ENCODE measurements at regions not wholly inside any gene's neighbourhood (a gene's known extent, or its start where the extent isn't known, plus 50 kb on each side); places are given as distances from the start of the nearest gene placed in this dataset.

GRCh38 chr4:11620861-11621260 is 192.2 kb upstream of the HS3ST1 start:
- Histone ChIP-seq H3K4me3 (ENCODE audit: low read length) (no peak overlapping the region), H3K36me3 (ENCODE audit: control insufficient read depth, insufficient read depth, low read length) (no peaks in the 10 kb centered on the region), H3K4me1 (ENCODE audit: control insufficient read depth, insufficient read depth, low read length) (peaks cover 9% of the 10 kb centered on the region), H3K27me3 (ENCODE audit: control insufficient read depth, insufficient read depth, low read length) (no peaks in the 10 kb centered on the region), H3K9me3 (ENCODE audit: control insufficient read depth, low read depth, low read length) (no peaks in the 10 kb centered on the region), H3K27ac (ENCODE audit: low read length) (no peak overlapping the region)
- no peak for DNase-seq
- WGBS (ENCODE audit: insufficient coverage, low lambda C conversion rate), result 44% methylated on average over 1 of the region's 2 CpGs

- Histone ChIP-seq H3K36me3 (ENCODE audit: control insufficient read depth, insufficient read depth, low read length) (no peaks in the 10 kb centered on the region), H3K4me1 (ENCODE audit: control insufficient read depth, insufficient read depth, low read length) (peaks cover 9% of the 10 kb centered on the region), H3K4me3 (ENCODE audit: low read length) (no peak overlapping the region), H3K9me3 (ENCODE audit: control insufficient read depth, low read depth, low read length) (no peaks in the 10 kb centered on the region), H3K27me3 (ENCODE audit: control insufficient read depth, insufficient read depth, low read length) (no peaks in the 10 kb centered on the region), H3K27ac (ENCODE audit: low read length) (peak overlapping the region; percentile 83)
- peak; percentile 71 to 88 for DNase-seq
- WGBS (ENCODE audit: insufficient coverage, low lambda C conversion rate), result no CpG with 5 or more reads among the region's 2 CpGs
Measured at GRCh38 chr4:11618666-11619282, 190.1 kb upstream of the HS3ST1 start.

DNA sequence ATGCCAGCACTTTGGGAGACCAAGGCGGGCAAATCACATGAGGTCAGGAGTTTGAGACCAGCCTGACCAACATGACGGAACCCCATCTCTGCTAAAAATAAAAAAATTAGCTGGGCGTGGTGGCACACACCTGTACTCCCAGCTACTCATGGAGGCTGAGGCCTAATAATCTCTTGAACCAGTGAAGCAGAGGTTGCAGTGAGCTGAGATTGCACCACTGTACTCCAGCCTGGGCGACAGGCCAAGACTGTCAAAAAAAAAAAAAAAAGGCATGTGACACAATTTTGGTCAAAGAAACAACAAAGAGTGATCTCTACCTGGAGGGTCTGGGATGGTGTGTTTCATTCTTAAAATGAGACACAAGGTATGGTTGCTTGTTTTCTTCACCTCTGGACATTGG is 188.2 kb upstream of the HS3ST1 start:
- WGBS (ENCODE audit: insufficient coverage, low lambda C conversion rate), result no CpG with 5 or more reads among the region's 4 CpGs
- H3K27ac ChIP-seq (ENCODE audit: low read length), result no peak overlapping the region
- H3K4me1 ChIP-seq (ENCODE audit: control insufficient read depth, insufficient read depth, low read length), result peaks cover 9% of the 10 kb centered on the region

DNA sequence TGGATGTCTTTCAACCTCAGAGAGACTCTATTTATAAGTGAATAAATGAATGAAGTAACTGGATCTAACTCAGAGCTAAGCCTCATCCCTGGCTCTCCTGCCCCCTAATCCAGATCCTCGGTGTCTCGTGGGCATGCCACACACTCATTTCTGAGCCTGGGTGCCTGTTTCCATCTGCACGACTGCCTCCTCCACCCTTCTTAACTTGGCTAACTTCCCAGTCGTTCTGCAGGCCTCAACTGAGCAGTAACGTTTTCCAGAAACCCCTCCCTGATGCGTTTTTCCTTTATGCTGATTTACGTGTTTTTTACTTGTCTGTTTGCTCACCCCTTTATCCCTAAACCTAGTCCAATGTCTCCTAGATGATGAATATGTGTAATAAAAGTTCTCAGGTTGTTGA is 186.9 kb upstream of the HS3ST1 start:
- DNase-seq, result no peak
- 80% methylated on average over 5 of the region's 7 CpGs for WGBS (ENCODE audit: insufficient coverage, low lambda C conversion rate)
- H3K27ac ChIP-seq (ENCODE audit: low read length), result no peak overlapping the region

More for the DNA sequence above, 188.2 kb upstream of the HS3ST1 start:
- no peak for DNase-seq
- Histone ChIP-seq H3K9me3 (ENCODE audit: control insufficient read depth, low read depth, low read length) (no peaks in the 10 kb centered on the region), H3K27me3 (ENCODE audit: control insufficient read depth, insufficient read depth, low read length) (no peaks in the 10 kb centered on the region), H3K4me3 (ENCODE audit: low read length) (no peak overlapping the region), H3K36me3 (ENCODE audit: control insufficient read depth, insufficient read depth, low read length) (no peaks in the 10 kb centered on the region)

GRCh38 chr4:11614426-11614825 is 185.7 kb upstream of the HS3ST1 start:
- no peaks in the 10 kb centered on the region for H3K36me3 ChIP-seq (ENCODE audit: control insufficient read depth, insufficient read depth, low read length)
- no peak for DNase-seq
- H3K4me1 ChIP-seq (ENCODE audit: control insufficient read depth, insufficient read depth, low read length), result peaks cover 6% of the 10 kb centered on the region
- no peak overlapping the region for H3K27ac ChIP-seq (ENCODE audit: low read length)
- no peaks in the 10 kb centered on the region for H3K9me3 ChIP-seq (ENCODE audit: control insufficient read depth, low read depth, low read length)
- H3K27me3 ChIP-seq (ENCODE audit: control insufficient read depth, insufficient read depth, low read length), result no peaks in the 10 kb centered on the region
- H3K4me3 ChIP-seq (ENCODE audit: low read length), result no peak overlapping the region
- WGBS (ENCODE audit: insufficient coverage, low lambda C conversion rate), result 89% methylated on average over 1 of the region's 5 CpGs

More for the DNA sequence above, 186.9 kb upstream of the HS3ST1 start:
- Histone ChIP-seq H3K36me3 (ENCODE audit: control insufficient read depth, insufficient read depth, low read length) (no peaks in the 10 kb centered on the region), H3K4me3 (ENCODE audit: low read length) (no peak overlapping the region), H3K4me1 (ENCODE audit: control insufficient read depth, insufficient read depth, low read length) (peaks cover 9% of the 10 kb centered on the region), H3K27me3 (ENCODE audit: control insufficient read depth, insufficient read depth, low read length) (no peaks in the 10 kb centered on the region), H3K9me3 (ENCODE audit: control insufficient read depth, low read depth, low read length) (no peaks in the 10 kb centered on the region)

DNA sequence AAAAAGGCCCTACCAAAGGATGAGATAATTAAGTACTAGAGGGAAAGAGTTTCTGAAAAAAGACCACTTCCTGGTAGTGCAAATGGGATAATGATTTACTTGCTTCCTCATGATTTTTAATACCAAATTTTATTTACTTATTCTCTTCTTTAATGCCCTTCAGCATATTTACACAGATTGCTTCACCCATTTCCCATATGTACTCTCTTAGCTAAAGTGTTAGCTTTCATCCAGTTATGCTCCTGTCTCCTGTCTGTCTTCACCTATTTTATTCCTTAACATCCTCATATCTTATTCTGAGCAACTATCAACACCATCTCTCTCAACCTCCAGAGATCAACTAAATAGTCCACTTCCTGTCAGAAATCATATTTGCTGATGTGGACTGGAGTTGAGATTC is 183.2 kb upstream of the HS3ST1 start:
- H3K9me3 ChIP-seq (ENCODE audit: control insufficient read depth, low read depth, low read length), result no peaks in the 10 kb centered on the region
- H3K4me1 ChIP-seq (ENCODE audit: control insufficient read depth, insufficient read depth, low read length), result no peaks in the 10 kb centered on the region
- no peak overlapping the region for H3K27ac ChIP-seq (ENCODE audit: low read length)
- H3K27me3 ChIP-seq (ENCODE audit: control insufficient read depth, insufficient read depth, low read length), result no peaks in the 10 kb centered on the region
- H3K36me3 ChIP-seq (ENCODE audit: control insufficient read depth, insufficient read depth, low read length), result no peaks in the 10 kb centered on the region
- H3K4me3 ChIP-seq (ENCODE audit: low read length), result no peak overlapping the region
- no peak for DNase-seq

DNA sequence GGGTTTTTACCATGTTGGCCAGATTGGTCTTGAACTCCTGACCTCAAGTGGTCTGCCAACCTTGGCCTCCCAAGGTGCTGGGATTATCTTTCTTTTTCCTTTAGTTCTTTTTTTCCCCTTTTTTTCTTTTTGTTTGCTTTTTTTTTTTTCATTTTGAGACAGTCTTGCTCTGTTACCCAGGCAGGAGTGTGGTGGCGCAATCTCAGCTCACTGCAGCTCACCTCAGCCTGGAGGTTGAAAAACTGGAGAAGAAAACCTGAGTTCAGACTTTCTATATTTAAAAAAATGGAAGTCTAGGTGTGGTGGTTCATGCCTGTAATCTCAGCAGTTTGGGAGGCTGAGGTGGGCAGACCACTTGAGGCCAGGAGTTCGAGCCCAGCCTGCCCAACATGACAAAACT is 181.1 kb upstream of the HS3ST1 start:
- Histone ChIP-seq H3K36me3 (ENCODE audit: control insufficient read depth, insufficient read depth, low read length) (no peaks in the 10 kb centered on the region), H3K27me3 (ENCODE audit: control insufficient read depth, insufficient read depth, low read length) (no peaks in the 10 kb centered on the region), H3K9me3 (ENCODE audit: control insufficient read depth, low read depth, low read length) (no peaks in the 10 kb centered on the region), H3K4me3 (ENCODE audit: low read length) (no peak overlapping the region), H3K4me1 (ENCODE audit: control insufficient read depth, insufficient read depth, low read length) (no peaks in the 10 kb centered on the region), H3K27ac (ENCODE audit: low read length) (no peak overlapping the region)
- WGBS (ENCODE audit: insufficient coverage, low lambda C conversion rate), result no CpG with 5 or more reads among the region's 2 CpGs
- DNase-seq, result no peak

DNA sequence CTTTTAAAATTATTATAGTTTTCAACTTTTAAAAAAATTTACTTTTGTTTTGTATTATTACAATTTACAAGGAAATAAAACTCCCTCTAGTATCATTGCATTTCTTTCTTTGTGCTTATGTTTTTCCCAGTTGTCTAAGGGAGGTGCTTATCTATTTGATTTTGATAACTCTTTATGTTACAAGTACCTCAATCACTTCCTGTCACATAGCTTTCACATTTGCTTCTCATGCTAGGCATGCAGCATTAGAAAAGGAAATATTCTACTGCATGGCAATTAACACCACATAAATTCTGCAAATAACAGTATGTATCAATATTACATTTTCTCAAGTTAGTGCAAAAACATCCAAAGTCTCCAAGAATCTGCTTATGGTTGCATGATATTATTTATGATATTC is 180.3 kb upstream of the HS3ST1 start:
- Histone ChIP-seq H3K27ac (ENCODE audit: low read length) (no peak overlapping the region), H3K4me3 (ENCODE audit: low read length) (no peak overlapping the region), H3K27me3 (ENCODE audit: control insufficient read depth, insufficient read depth, low read length) (no peaks in the 10 kb centered on the region), H3K36me3 (ENCODE audit: control insufficient read depth, insufficient read depth, low read length) (no peaks in the 10 kb centered on the region), H3K4me1 (ENCODE audit: control insufficient read depth, insufficient read depth, low read length) (no peaks in the 10 kb centered on the region), H3K9me3 (ENCODE audit: control insufficient read depth, low read depth, low read length) (no peaks in the 10 kb centered on the region)
- no peak for DNase-seq

- Histone ChIP-seq H3K27ac (ENCODE audit: low read length) (no peak overlapping the region), H3K27me3 (ENCODE audit: control insufficient read depth, insufficient read depth, low read length) (no peaks in the 10 kb centered on the region)
- no CpG with 5 or more reads among the region's 1 CpG for WGBS (ENCODE audit: insufficient coverage, low lambda C conversion rate)
Measured at GRCh38 chr4:11606078-11606477, 177.4 kb upstream of the HS3ST1 start.

GRCh38 chr4:11605597-11605996 is 176.9 kb upstream of the HS3ST1 start:
- Histone ChIP-seq H3K27ac (ENCODE audit: low read length) (no peak overlapping the region), H3K4me1 (ENCODE audit: control insufficient read depth, insufficient read depth, low read length) (no peaks in the 10 kb centered on the region), H3K9me3 (ENCODE audit: control insufficient read depth, low read depth, low read length) (no peaks in the 10 kb centered on the region), H3K36me3 (ENCODE audit: control insufficient read depth, insufficient read depth, low read length) (no peaks in the 10 kb centered on the region), H3K4me3 (ENCODE audit: low read length) (no peak overlapping the region), H3K27me3 (ENCODE audit: control insufficient read depth, insufficient read depth, low read length) (no peaks in the 10 kb centered on the region)
- no peak for DNase-seq
- WGBS (ENCODE audit: insufficient coverage, low lambda C conversion rate), result no CpG with 5 or more reads among the region's 1 CpG

More at GRCh38 chr4:11606078-11606477, 177.4 kb upstream of the HS3ST1 start:
- Histone ChIP-seq H3K4me3 (ENCODE audit: low read length) (no peak overlapping the region), H3K9me3 (ENCODE audit: control insufficient read depth, low read depth, low read length) (no peaks in the 10 kb centered on the region), H3K4me1 (ENCODE audit: control insufficient read depth, insufficient read depth, low read length) (no peaks in the 10 kb centered on the region), H3K36me3 (ENCODE audit: control insufficient read depth, insufficient read depth, low read length) (no peaks in the 10 kb centered on the region)
- no peak for DNase-seq

- no peak for DNase-seq
- Histone ChIP-seq H3K9me3 (ENCODE audit: control insufficient read depth, low read depth, low read length) (no peaks in the 10 kb centered on the region), H3K4me1 (ENCODE audit: control insufficient read depth, insufficient read depth, low read length) (no peaks in the 10 kb centered on the region), H3K27ac (ENCODE audit: low read length) (no peak overlapping the region), H3K4me3 (ENCODE audit: low read length) (no peak overlapping the region), H3K36me3 (ENCODE audit: control insufficient read depth, insufficient read depth, low read length) (no peaks in the 10 kb centered on the region), H3K27me3 (ENCODE audit: control insufficient read depth, insufficient read depth, low read length) (no peaks in the 10 kb centered on the region)
- 73% methylated on average over 2 of the region's 3 CpGs for WGBS (ENCODE audit: insufficient coverage, low lambda C conversion rate)
Measured at GRCh38 chr4:11604821-11605220, 176.1 kb upstream of the HS3ST1 start.
